Heart right ventricle (tissue), 16 donors: ENCODE measurements at regions not wholly inside any gene's neighbourhood (a gene's known extent, or its start where the extent isn't known, plus 50 kb on each side); places are given as distances from the start of the nearest gene placed in this dataset.

ENCODE experiments used
- ATAC-seq, 8 donors: fragments of 200-7000 bp; cut with Tn5 transposase; one replicate each; pipeline ENCODE4 v1.9.1; 2020; ENCODE audit warnings: mild to moderate bottlenecking in 8 of 8, moderate library complexity in 8 of 8, moderate number of reproducible peaks in 1 of 8
- DNase-seq, 2 donors: peaks; one replicate each; pipeline ENCODE4 v3.0.0-alpha.2; 2020
- H3K27ac ChIP-seq, 10 donors: fragments of 200-600 bp; sonication (generic) in 2 of 10; one replicate each; pipeline versions ENCODE4 v1.5.0 to v1.8.0; 2020 to 2022; ENCODE audit warnings: mild to moderate bottlenecking in 3 of 10
- H3K27me3 ChIP-seq, 7 donors: fragments of 200-600 bp; one replicate each; pipeline ENCODE4 v1.8.0; 2021 to 2022; ENCODE audit warnings: mild to moderate bottlenecking in 2 of 7
- H3K36me3 ChIP-seq, 9 donors: fragments of 200-600 bp; sonication (generic) in 1 of 9; one replicate each; pipeline versions ENCODE4 v1.5.0 to v1.8.0; 2020 to 2022; ENCODE audit warnings: mild to moderate bottlenecking in 2 of 9
- H3K4me1 ChIP-seq, 9 donors: fragments of 200-600 bp; sonication (generic) in 1 of 9; one replicate each; pipeline versions ENCODE4 v1.5.0 to v1.8.0; 2020 to 2022; ENCODE audit warnings: mild to moderate bottlenecking in 4 of 9
- H3K4me3 ChIP-seq, 10 donors: fragments of 200-600 bp; sonication (generic) in 2 of 10; one replicate each; pipeline versions ENCODE4 v1.5.0 to v1.8.0; 2020 to 2022; ENCODE audit warnings: mild to moderate bottlenecking in 7 of 10, moderate library complexity in 2 of 10
- H3K9me3 ChIP-seq, 11 donors: fragments of 200-600 bp in 10 of 11; sonication (generic) in 2 of 11; one replicate each; pipeline versions ENCODE4 v1.5.0 to v1.8.0; 2013 to 2022; ENCODE audit warnings: mild to moderate bottlenecking in 2 of 11, control low read depth in 1 of 11, moderate library complexity in 1 of 11
- CTCF ChIP-seq, 9 donors: fragments of 200-600 bp; sonication (generic) in 2 of 9; IDR thresholded peaks; one replicate each; pipeline versions ENCODE4 v1.5.0 to v1.8.0; 2021 to 2022; ENCODE audit warnings: antibody characterized with exemption in 9 of 9, mild to moderate bottlenecking in 5 of 9, moderate library complexity in 1 of 9
- WGBS, 2 donors: extraction: QIAGEN DNeasy Blood & Tissue Kit; methylation state at CpG; one replicate each; pipeline ENCODE4 v1.1.7; 2013; ENCODE audit warnings: inconsistent platforms in 1 of 2; 5-methylcytosine and 5-hydroxymethylcytosine counted together
- intact Hi-C, 10 donors: fragments of 100-400 bp; cut with DNase I; formaldehyde crosslinking; loops; one replicate each; pipeline versions ENCODE4 v1.11.1 to v1.14.2; 2022
- donor health status: Arrhythmogenic right ventricular cardiomyopathy.
- donor health status: ischemic (EF 13 %, LVEDD 7.1; RV severe dilation, severe dysfunction).
- donor health status: healthy with polysubstance abuse.
- donor health status: DM: no; HTN: yes; CAD: no.
- donor health status: DM: no; HTN: no; CAD: no.
- donor health status: ischemic (EF 25% LVEDD 6.9; RV normal size, moderate dysfunction).
- donor health status: ischemic (EF 25% LVEDD 5.7; RV mildly dilated, moderate dysfunction).
- donor health status: healthy.
- donor health status: DM: yes; HTN: yes; CAD: no.
- donor health status: Ischemic cardiomyopathy.
- donor health status: ischemic (EF 35%, LVEDD 5.7; RV mildly dilated, moderate dysfunction).
- donor health status: nonischemic (EF 11% LVEDD 7.7; RV severe dilation, severe dysfunction).
- donor health status: DM: yes; HTN: yes; CAD: no.
- donor health status: PGD.
- donor health status: ischemic (EF 29% LVEDD 5.4; RV normal size, mild dysfunction).
- donor health status: nonischemic (EF 23%, LVEDD 6.1; RV moderate dilation, normal function).

- no peak for DNase-seq
- H3K4me3 ChIP-seq, result no peak overlapping the region
- ATAC-seq, result no peak
- H3K9me3 ChIP-seq, result peaks cover 0 to 11% (median 0%) of the 10 kb centered on the region in 11 donors
- 93 to 99% methylated on average over 2 of the region's 2 CpGs for WGBS, 2 donors
- intact Hi-C loops, result no loop called here
- H3K27me3 ChIP-seq, result no peaks in the 10 kb centered on the region
- no peaks in the 10 kb centered on the region for H3K36me3 ChIP-seq
- no peaks in the 10 kb centered on the region for H3K4me1 ChIP-seq
- no peak for TF ChIP-seq CTCF (IDR thresholded peaks at IDR 0.05)
- H3K27ac ChIP-seq, result no peak overlapping the region
Observed at GRCh38 chr4:125722009-125722408, 407.3 kb downstream of the FAT4 start.

GRCh38 chr4:125725957-125726525 is 411.3 kb downstream of the FAT4 start:
- H3K9me3 ChIP-seq, result no peaks in the 10 kb centered on the region
- H3K4me3 ChIP-seq, result no peak overlapping the region
- H3K36me3 ChIP-seq, result no peaks in the 10 kb centered on the region
- intact Hi-C loops, result no loop called here
- H3K27ac ChIP-seq, result no peak overlapping the region
- ATAC-seq (no peak), DNase-seq (no peak)
- no peaks in the 10 kb centered on the region for H3K4me1 ChIP-seq
- WGBS, 2 donors, result 76 to 89% methylated on average over 4 of the region's 4 CpGs
- TF ChIP-seq CTCF (IDR thresholded peaks at IDR 0.05), result no peak
- no peaks in the 10 kb centered on the region for H3K27me3 ChIP-seq

- H3K4me1 ChIP-seq, result no peaks in the 10 kb centered on the region
- H3K9me3 ChIP-seq, result no peaks in the 10 kb centered on the region
- WGBS, 2 donors, result 92 to 96% methylated on average over 2 of the region's 2 CpGs
- no peaks in the 10 kb centered on the region for H3K36me3 ChIP-seq
- intact Hi-C loops, result no loop called here
- no peak overlapping the region for H3K27ac ChIP-seq
- no peak overlapping the region for H3K4me3 ChIP-seq
- DNase-seq (no peak), ATAC-seq (no peak)
- TF ChIP-seq CTCF (IDR thresholded peaks at IDR 0.05), result no peak
- no peaks in the 10 kb centered on the region for H3K27me3 ChIP-seq
Observed at GRCh38 chr4:125727931-125728330, 413.2 kb downstream of the FAT4 start.

- Histone ChIP-seq H3K27ac (no peak overlapping the region), H3K9me3 (no peaks in the 10 kb centered on the region), H3K27me3 (no peaks in the 10 kb centered on the region), H3K4me3 (no peak overlapping the region), H3K4me1 (no peaks in the 10 kb centered on the region), H3K36me3 (no peaks in the 10 kb centered on the region)
- no peak for DNase-seq
- no peak for ATAC-seq
- intact Hi-C loops, result no loop called here
- TF ChIP-seq CTCF (IDR thresholded peaks at IDR 0.05), result no peak
- 72 to 86% methylated on average over 2 of the region's 2 CpGs for WGBS, 2 donors
Observed at GRCh38 chr4:125728568-125728967, 413.8 kb downstream of the FAT4 start.
